H1 (cell line): ENCODE measurements at regions not wholly inside any gene's neighbourhood (a gene's known extent, or its start where the extent isn't known, plus 50 kb on each side); places are given as distances from the start of the nearest gene placed in this dataset.

Experiments used
- HDAC2 ChIP-seq, 2 experiments: fragments of 300-600 bp in 1 of 2; sonication (generic) in 1 of 2; IDR thresholded peaks; 2 replicates each; pipeline ENCODE4 v1.6.1; 2011 to 2012; ENCODE audit warnings: low read depth in 2 of 2, low read length in 2 of 2, mild to moderate bottlenecking in 2 of 2, moderate library complexity in 2 of 2, borderline replicate concordance in 1 of 2, inconsistent platforms in 1 of 2

DNA sequence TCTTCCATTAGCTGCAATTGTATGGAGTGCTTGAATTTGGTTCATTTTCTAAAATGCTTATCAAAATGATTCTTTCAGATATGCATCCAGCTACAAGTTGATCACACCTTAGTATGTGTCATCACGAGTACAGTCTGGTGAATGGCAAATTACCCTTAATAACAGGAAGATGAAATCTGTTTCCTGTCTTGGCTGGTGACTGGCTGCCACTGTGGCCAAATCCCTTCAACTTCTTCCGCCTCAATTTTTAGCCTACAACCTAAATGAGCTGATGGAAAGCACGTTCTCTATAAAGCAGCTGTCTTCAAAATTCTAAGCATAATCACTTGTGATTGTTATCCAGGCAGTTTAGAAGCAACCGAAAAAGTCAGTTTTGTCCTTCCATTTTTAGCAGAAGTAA is 387.1 kb upstream of the NECTIN3 start (continued):
- TF ChIP-seq HDAC2 (IDR thresholded peaks at IDR 0.05; ENCODE audit: borderline replicate concordance in 1 of 2, low read depth in 2 of 2, low read length in 2 of 2): no peak
